Lower lobe of right lung (tissue), 2 donors: ENCODE measurements at regions not wholly inside any gene's neighbourhood (a gene's known extent, or its start where the extent isn't known, plus 50 kb on each side); places are given as distances from the start of the nearest gene placed in this dataset.

Experiments used
- ATAC-seq, 2 donors: fragments of 200-7000 bp; cut with Tn5 transposase; one replicate each; pipeline ENCODE4 v1.9.1; 2020 to 2022; ENCODE audit warnings: mild to moderate bottlenecking in 2 of 2, moderate library complexity in 2 of 2
- DNase-seq: peaks from one replicate; pipeline ENCODE4 v3.0.0-alpha.2; 2020
- H3K27ac ChIP-seq: fragments of 200-600 bp; one replicate; pipeline ENCODE4 v1.8.0; 2022
- H3K27me3 ChIP-seq: fragments of 200-600 bp; one replicate; pipeline ENCODE4 v1.8.0; 2022; ENCODE audit warnings: low read depth
- H3K36me3 ChIP-seq: fragments of 200-600 bp; one replicate; pipeline ENCODE4 v1.8.0; 2022; ENCODE audit warnings: mild to moderate bottlenecking
- H3K4me1 ChIP-seq: fragments of 200-600 bp; one replicate; pipeline ENCODE4 v1.8.0; 2022
- H3K4me3 ChIP-seq: fragments of 200-600 bp; one replicate; pipeline ENCODE4 v1.8.0; 2022; ENCODE audit warnings: mild to moderate bottlenecking
- H3K9me3 ChIP-seq: fragments of 200-600 bp; one replicate; pipeline ENCODE4 v1.8.0; 2022
- CTCF ChIP-seq: fragments of 200-600 bp; IDR thresholded peaks from one replicate; pipeline ENCODE4 v1.8.0; 2022; ENCODE audit warnings: antibody characterized with exemption, mild to moderate bottlenecking
- intact Hi-C: fragments of 100-400 bp; cut with DNase I; formaldehyde crosslinking; loops from one replicate; pipeline ENCODE4 v1.11.0; 2022
- donor health status: DM: no; HTN: yes; CAD: no; lungs with severe emphysema.

- ATAC-seq (no peak), DNase-seq (no peak)
- no peaks in the 10 kb centered on the region for H3K9me3 ChIP-seq
- no peaks in the 10 kb centered on the region for H3K36me3 ChIP-seq
- no peaks in the 10 kb centered on the region for H3K4me1 ChIP-seq
- no peak overlapping the region for H3K27ac ChIP-seq
- TF ChIP-seq CTCF, result no peak
- H3K4me3 ChIP-seq, result no peak overlapping the region
- H3K27me3 ChIP-seq, result no peaks in the 10 kb centered on the region
- intact Hi-C loops, result no loop called here
Measured at GRCh38 chr14:56460469-56460868, 119.1 kb upstream of the TMEM260 start.

- DNase-seq (no peak), ATAC-seq (no peak)
- Histone ChIP-seq H3K4me3 (no peak overlapping the region), H3K27me3 (no peaks in the 10 kb centered on the region), H3K36me3 (no peaks in the 10 kb centered on the region), H3K9me3 (no peaks in the 10 kb centered on the region), H3K4me1 (no peaks in the 10 kb centered on the region), H3K27ac (no peak overlapping the region)
- intact Hi-C loops, result no loop called here
- no peak for TF ChIP-seq CTCF
Measured at GRCh38 chr14:56461276-56462275, 118.0 kb upstream of the TMEM260 start.

- no peaks in the 10 kb centered on the region for H3K4me1 ChIP-seq
- DNase-seq (no peak), ATAC-seq (no peak)
- no peaks in the 10 kb centered on the region for H3K27me3 ChIP-seq
- H3K27ac ChIP-seq, result no peak overlapping the region
- H3K36me3 ChIP-seq, result no peaks in the 10 kb centered on the region
- intact Hi-C loops, result no loop called here
- no peaks in the 10 kb centered on the region for H3K9me3 ChIP-seq
- H3K4me3 ChIP-seq, result no peak overlapping the region
- no peak for TF ChIP-seq CTCF
Measured at GRCh38 chr14:56463271-56463890, 116.2 kb upstream of the TMEM260 start.

- DNase-seq, result no peak
- intact Hi-C loops, result no loop called here
- ATAC-seq, result peak in 1 of 2 donors; percentile 34
- Histone ChIP-seq H3K36me3 (no peaks in the 10 kb centered on the region), H3K27me3 (no peaks in the 10 kb centered on the region), H3K9me3 (no peaks in the 10 kb centered on the region), H3K4me1 (no peaks in the 10 kb centered on the region), H3K4me3 (no peak overlapping the region), H3K27ac (no peak overlapping the region)
- TF ChIP-seq CTCF, result no peak
Measured at GRCh38 chr14:56471056-56471455, 108.5 kb upstream of the TMEM260 start.

GRCh38 chr14:56474419-56475022 lies 105.1 kb upstream of the TMEM260 start:
- Histone ChIP-seq H3K4me1 (no peaks in the 10 kb centered on the region), H3K36me3 (no peaks in the 10 kb centered on the region), H3K27ac (no peak overlapping the region), H3K27me3 (no peaks in the 10 kb centered on the region), H3K4me3 (no peak overlapping the region), H3K9me3 (no peaks in the 10 kb centered on the region)
- DNase-seq (no peak), ATAC-seq (peak; percentile 50 to 65)
- TF ChIP-seq CTCF, result peak; percentile 75
- intact Hi-C loops, result no loop called here
